K562 (cell line): ENCODE measurements at regions not wholly inside any gene's neighbourhood (a gene's known extent, or its start where the extent isn't known, plus 50 kb on each side); places are given as distances from the start of the nearest gene placed in this dataset.

Source experiments
- DNMT1 ChIP-seq: fragments of 450-650 bp; IDR thresholded peaks from 2 replicates; pipeline ENCODE4 v1.6.1; 2016; ENCODE audit warnings: antibody characterized with exemption, mild to moderate bottlenecking
- E4F1 ChIP-seq: fragments of 250-450 bp; sonication (Bioruptor Pico); IDR thresholded peaks from 2 replicates; pipeline ENCODE4 v1.5.0; 2021; ENCODE audit warnings: mild to moderate bottlenecking, borderline replicate concordance
- GTF2A2 ChIP-seq: IDR thresholded peaks from 2 replicates; pipeline ENCODE4 v1.6.1; 2016; ENCODE audit warnings: mild to moderate bottlenecking, missing genetic modification characterization, missing compliant biosample characterization
- KAT8 ChIP-seq: fragments of 450-650 bp; IDR thresholded peaks from 2 replicates; pipeline ENCODE4 v1.6.1; 2016; ENCODE audit warnings: low read depth, mild to moderate bottlenecking
- MAX ChIP-seq: sonication (generic); formaldehyde crosslinking; IDR thresholded peaks from 2 replicates; pipeline ENCODE4 v1.9.0; 2022; ENCODE audit warnings: mild to moderate bottlenecking, missing genetic modification reagents
- MEF2D ChIP-seq: conservative IDR thresholded peaks from 2 replicates; pipeline ENCODE4 v1.6.1; 2016; ENCODE audit warnings: low read depth, missing genetic modification characterization, missing compliant biosample characterization
- MYBL2 ChIP-seq, 2 experiments: fragments of 450-650 bp in 1 of 2; sonication (generic) in 1 of 2; formaldehyde crosslinking in 1 of 2; IDR thresholded peaks; 2 replicates each; pipeline versions ENCODE4 v1.6.1 to v1.8.1; 2017 to 2022; ENCODE audit warnings: borderline replicate concordance in 1 of 2, inconsistent platforms in 1 of 2, low read depth in 1 of 2, mild to moderate bottlenecking in 1 of 2, missing genetic modification reagents in 1 of 2, moderate library complexity in 1 of 2
- NCOA2 ChIP-seq, 2 experiments: fragments of 450-650 bp; IDR thresholded peaks; 2 replicates each; pipeline ENCODE4 v1.6.1; 2018; ENCODE audit warnings: mild to moderate bottlenecking in 2 of 2, moderate library complexity in 1 of 2; ENCODE audit not compliant: partially characterized antibody in 2 of 2
- REST ChIP-seq, 2 experiments: fragments of 450-650 bp; formaldehyde crosslinking in 1 of 2; IDR thresholded peaks; 2 replicates each; pipeline versions ENCODE4 v1.4.0 to v1.6.1; 2014 to 2020; ENCODE audit warnings: mild to moderate bottlenecking in 2 of 2, borderline replicate concordance in 1 of 2, low read depth in 1 of 2
- SMAD4 ChIP-seq: fragments of 250-450 bp; sonication (Bioruptor Pico); conservative IDR thresholded peaks from 2 replicates; pipeline ENCODE4 v1.8.0; 2021; ENCODE audit warnings: inconsistent platforms, mild to moderate bottlenecking, moderate library complexity
- TAL1 ChIP-seq: fragments of 450-650 bp; IDR thresholded peaks from 2 replicates; pipeline ENCODE4 v1.6.1; 2016; ENCODE audit warnings: mild to moderate bottlenecking
- TCFL5 ChIP-seq: fragments of 250-450 bp; sonication (Bioruptor Pico); conservative IDR thresholded peaks from 2 replicates; pipeline ENCODE4 v1.6.1; 2021; ENCODE audit warnings: mild to moderate bottlenecking, moderate library complexity, matching md5 sums
- TEAD2 ChIP-seq: fragments of 450-650 bp; IDR thresholded peaks from 2 replicates; pipeline ENCODE4 v1.6.1; 2016; ENCODE audit warnings: missing genetic modification characterization, control low read depth, missing compliant biosample characterization
- XRCC3 ChIP-seq: fragments of 450-650 bp; IDR thresholded peaks from 2 replicates; pipeline ENCODE4 v1.6.1; 2017; ENCODE audit warnings: mild to moderate bottlenecking, moderate library complexity
- ZC3H8 ChIP-seq: fragments of 450-650 bp; IDR thresholded peaks from 2 replicates; pipeline ENCODE4 v1.6.1; 2017

DNA sequence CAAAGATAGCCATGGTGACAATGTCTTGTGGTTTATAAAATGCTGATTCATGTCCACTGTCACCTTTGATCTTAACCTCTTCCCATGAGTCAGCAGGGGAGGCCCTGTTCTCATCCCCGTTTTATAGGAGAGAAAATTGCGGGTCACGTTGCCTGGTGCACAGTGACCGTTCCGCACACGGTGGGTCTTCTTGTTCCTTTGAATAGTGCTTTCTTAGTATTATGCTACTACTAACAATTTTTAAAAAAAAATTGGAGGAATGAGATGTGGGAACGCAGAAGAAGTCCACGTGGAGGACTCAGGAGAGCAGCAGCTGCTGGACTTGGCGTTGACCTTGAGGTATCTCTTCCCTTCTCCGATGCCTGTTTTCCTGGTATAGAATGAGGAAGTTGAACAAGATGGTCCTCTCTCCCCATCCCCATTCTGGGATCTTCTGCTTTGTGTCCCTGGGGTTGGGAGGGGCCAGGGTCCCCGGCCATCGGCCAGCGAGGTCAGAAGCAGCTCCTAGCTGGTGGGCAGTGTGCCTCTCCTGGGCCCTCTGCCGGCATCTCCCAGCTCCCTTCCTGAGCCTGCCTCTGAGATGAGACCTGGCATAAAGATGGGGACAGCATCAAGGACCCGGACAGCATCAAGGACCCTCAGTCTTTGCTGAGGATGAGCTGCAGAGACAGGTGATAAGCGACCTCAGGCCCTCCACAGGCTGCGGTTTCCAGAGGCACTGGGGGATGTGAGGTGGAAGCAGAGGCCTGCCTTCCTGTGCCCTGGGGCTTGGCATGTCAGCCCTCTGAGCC, 143.9 kb downstream of the C9orf50 start (continued):
- TF ChIP-seq REST (IDR thresholded peaks at IDR 0.05; ENCODE audit: borderline replicate concordance), result 0 out of 2 replicates have a peak, but pooled peaks have one; percentile 11
- no peak for TF ChIP-seq REST (CRISPR knock-in tag; IDR thresholded peaks at IDR 0.05; ENCODE audit: low read depth)
- TF ChIP-seq MEF2D (tag), result no peak
- peak; percentile 48; the same call in 1 of the 2 replicates for TF ChIP-seq MAX (CRISPR knock-in tag)
- no peak for TF ChIP-seq E4F1 (CRISPR knock-in tag)
- no peak for TF ChIP-seq DNMT1
- TF ChIP-seq SMAD4, result no peak
- TF ChIP-seq GTF2A2 (tag), result no peak
- no peak for TF ChIP-seq ZC3H8
- no peak for TF ChIP-seq NCOA2 (IDR thresholded peaks at IDR 0.05; ENCODE audit: partially characterized antibody in 2 of 2)
- no peak for TF ChIP-seq TCFL5
- no peak for TF ChIP-seq MYBL2 (IDR thresholded peaks at IDR 0.05; ENCODE audit: low read depth)
- no peak for TF ChIP-seq MYBL2 (CRISPR knock-in tag; IDR thresholded peaks at IDR 0.05; ENCODE audit: borderline replicate concordance)
- TF ChIP-seq TEAD2, result no peak
- TF ChIP-seq KAT8, result no peak
- TF ChIP-seq TAL1, result no peak
- no peak for TF ChIP-seq XRCC3
